Kidney (tissue), 13 donors: ENCODE measurements at regions not wholly inside any gene's neighbourhood (a gene's known extent, or its start where the extent isn't known, plus 50 kb on each side); places are given as distances from the start of the nearest gene placed in this dataset.

Source experiments
- DNase-seq, 5 donors: peaks; one replicate each; pipeline ENCODE4 v3.0.0-alpha.2; 2013 to 2020
- FAIRE-seq: peaks from 2 replicates; lab custom pipeline; 2012; peaks lifted over from hg19 to GRCh38; lab: Jason Lieb, UNC
- H3K27ac ChIP-seq, 2 donors: one replicate each; pipeline ENCODE4 v1.7.0; 2013; ENCODE audit warnings: low read depth in 2 of 2, low read length in 2 of 2, inconsistent platforms in 1 of 2
- H3K27me3 ChIP-seq: one replicate; pipeline ENCODE4 v1.7.1; 2013; ENCODE audit warnings: low read length, inconsistent platforms; ENCODE audit not compliant: control insufficient read depth, insufficient read depth
- H3K36me3 ChIP-seq, 3 donors: one replicate each; pipeline versions ENCODE4 v1.7.0 to v1.7.1; 2013; ENCODE audit warnings: low read length in 3 of 3, control low read depth in 1 of 3, inconsistent platforms in 1 of 3; ENCODE audit not compliant: insufficient read depth in 3 of 3, control insufficient read depth in 2 of 3
- H3K4me1 ChIP-seq, 3 donors: one replicate each; pipeline versions ENCODE4 v1.7.0 to v1.7.1; 2013; ENCODE audit warnings: low read length in 3 of 3, inconsistent platforms in 1 of 3, low read depth in 1 of 3; ENCODE audit not compliant: control insufficient read depth in 2 of 3, insufficient read depth in 2 of 3
- H3K4me3 ChIP-seq, 3 donors: one replicate each; pipeline versions ENCODE4 v1.7.0 to v1.8.1; 2013; ENCODE audit warnings: low read length in 3 of 3, control low read depth in 1 of 3, inconsistent platforms in 1 of 3
- H3K9ac ChIP-seq, 3 donors: one replicate each; pipeline versions ENCODE4 v1.7.0 to v1.7.1; 2013; ENCODE audit warnings: low read length in 3 of 3, control low read depth in 1 of 3, inconsistent platforms in 1 of 3
- H3K9me3 ChIP-seq, 3 donors: one replicate each; pipeline versions ENCODE4 v1.7.0 to v1.7.1; 2013; ENCODE audit warnings: low read length in 3 of 3, control low read depth in 1 of 3, inconsistent platforms in 1 of 3; ENCODE audit not compliant: control insufficient read depth in 2 of 3, insufficient read depth in 1 of 3
- intact Hi-C: fragments of 100-400 bp; cut with DNase I; formaldehyde crosslinking; loops from one replicate; pipeline ENCODE4 v1.11.1; 2022
- TF ChIP-seq, protein P1 (sequence below): IDR thresholded peaks from 3 replicates; pipeline ENCODE4 v1.5.1; 2012; ENCODE audit warnings: mild to moderate bottlenecking, moderate library complexity, borderline replicate concordance; ENCODE audit not compliant: insufficient read depth; ENCODE audit errors: extremely low read depth
- donor health status: control.
- donor health status: control.
- donor health status: control.
- donor health status: control.
- donor health status: control.
- donor health status: DM: yes; HTN: yes; CAD: no.
- donor health status: Normal renal cell carcinoma (clear cell type).

DNA sequence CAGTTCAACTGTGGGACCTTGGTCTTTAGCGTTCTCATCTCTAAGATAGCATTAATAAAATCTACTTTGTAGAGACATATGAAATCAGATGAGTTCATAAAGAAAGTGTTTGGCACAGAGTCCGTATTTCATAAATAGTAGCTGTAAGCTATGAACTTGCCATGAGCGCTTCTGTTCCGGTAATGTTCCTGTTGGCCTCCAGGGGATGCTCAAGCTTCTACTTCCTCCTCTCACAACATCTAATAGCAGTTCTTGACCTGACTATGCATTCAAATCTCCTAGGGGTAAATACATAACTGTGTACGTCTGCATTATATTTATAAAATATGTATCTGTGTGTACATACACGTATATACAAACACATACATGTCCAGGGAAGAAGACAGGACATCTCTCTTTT, 288.2 kb upstream of the TMPO start:
- no peak overlapping the region for H3K27ac ChIP-seq
- H3K9me3 ChIP-seq, result no peaks in the 10 kb centered on the region
- intact Hi-C loops, result no loop called here
- no peak overlapping the region for H3K9ac ChIP-seq
- no peak overlapping the region for H3K4me3 ChIP-seq
- no peaks in the 10 kb centered on the region for H3K27me3 ChIP-seq
- TF ChIP-seq, protein P1, sequence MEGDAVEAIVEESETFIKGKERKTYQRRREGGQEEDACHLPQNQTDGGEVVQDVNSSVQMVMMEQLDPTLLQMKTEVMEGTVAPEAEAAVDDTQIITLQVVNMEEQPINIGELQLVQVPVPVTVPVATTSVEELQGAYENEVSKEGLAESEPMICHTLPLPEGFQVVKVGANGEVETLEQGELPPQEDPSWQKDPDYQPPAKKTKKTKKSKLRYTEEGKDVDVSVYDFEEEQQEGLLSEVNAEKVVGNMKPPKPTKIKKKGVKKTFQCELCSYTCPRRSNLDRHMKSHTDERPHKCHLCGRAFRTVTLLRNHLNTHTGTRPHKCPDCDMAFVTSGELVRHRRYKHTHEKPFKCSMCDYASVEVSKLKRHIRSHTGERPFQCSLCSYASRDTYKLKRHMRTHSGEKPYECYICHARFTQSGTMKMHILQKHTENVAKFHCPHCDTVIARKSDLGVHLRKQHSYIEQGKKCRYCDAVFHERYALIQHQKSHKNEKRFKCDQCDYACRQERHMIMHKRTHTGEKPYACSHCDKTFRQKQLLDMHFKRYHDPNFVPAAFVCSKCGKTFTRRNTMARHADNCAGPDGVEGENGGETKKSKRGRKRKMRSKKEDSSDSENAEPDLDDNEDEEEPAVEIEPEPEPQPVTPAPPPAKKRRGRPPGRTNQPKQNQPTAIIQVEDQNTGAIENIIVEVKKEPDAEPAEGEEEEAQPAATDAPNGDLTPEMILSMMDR, result peak; percentile 18
- peaks cover 0 to 4% (median 0%) of the 10 kb centered on the region in 3 donors for H3K4me1 ChIP-seq
- FAIRE-seq, result no peak
- H3K36me3 ChIP-seq, result no peaks in the 10 kb centered on the region
- no peak for DNase-seq

DNA sequence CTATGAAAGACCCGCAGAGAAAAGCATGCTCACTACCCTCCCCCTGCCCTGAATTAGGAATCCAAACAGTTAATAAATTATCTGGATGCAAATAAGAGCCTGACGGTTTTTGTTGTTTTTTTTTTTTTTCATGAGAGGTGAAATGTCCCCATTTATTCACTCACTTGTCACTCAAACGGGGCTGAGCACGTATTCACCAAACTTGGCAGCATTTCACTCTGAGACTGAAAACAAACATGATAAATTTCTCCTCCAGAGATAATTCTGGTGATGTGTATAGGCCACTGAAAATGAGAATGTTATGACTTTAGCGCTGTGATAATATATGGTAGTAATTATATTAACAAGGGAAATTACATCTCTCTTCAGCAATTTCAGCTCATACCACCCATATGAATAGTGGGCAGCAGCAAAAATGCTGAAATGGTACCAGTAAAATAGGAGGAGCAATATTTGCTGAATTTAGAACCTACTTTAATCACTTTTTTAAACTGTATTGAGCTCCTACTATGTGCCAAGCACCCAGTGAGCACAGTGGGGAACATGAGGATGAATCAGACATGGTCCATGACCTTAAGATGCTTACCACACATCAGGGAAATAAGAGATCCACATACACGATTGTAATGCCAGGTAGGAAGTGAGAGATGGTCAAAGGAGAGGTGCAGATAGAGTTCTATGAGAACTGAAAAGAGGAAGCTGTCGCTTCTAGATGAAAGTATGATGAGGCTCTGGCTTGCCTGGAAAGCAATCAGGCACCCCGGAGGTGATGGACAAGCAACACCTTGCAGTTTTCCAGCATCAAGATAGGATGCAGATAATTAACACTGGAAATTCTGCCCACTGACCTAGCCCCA, 286.5 kb upstream of the TMPO start:
- Histone ChIP-seq H3K9ac (no peak overlapping the region), H3K4me1 (peaks cover 0 to 4% (median 0%) of the 10 kb centered on the region in 3 donors), H3K27me3 (no peaks in the 10 kb centered on the region), H3K27ac (no peak overlapping the region), H3K36me3 (no peaks in the 10 kb centered on the region), H3K9me3 (no peaks in the 10 kb centered on the region), H3K4me3 (no peak overlapping the region)
- DNase-seq (peak in 1 of 5 donors; percentile 18), FAIRE-seq (no peak)
- intact Hi-C loops, result no loop called here
- TF ChIP-seq, protein P1, result no peak

DNA sequence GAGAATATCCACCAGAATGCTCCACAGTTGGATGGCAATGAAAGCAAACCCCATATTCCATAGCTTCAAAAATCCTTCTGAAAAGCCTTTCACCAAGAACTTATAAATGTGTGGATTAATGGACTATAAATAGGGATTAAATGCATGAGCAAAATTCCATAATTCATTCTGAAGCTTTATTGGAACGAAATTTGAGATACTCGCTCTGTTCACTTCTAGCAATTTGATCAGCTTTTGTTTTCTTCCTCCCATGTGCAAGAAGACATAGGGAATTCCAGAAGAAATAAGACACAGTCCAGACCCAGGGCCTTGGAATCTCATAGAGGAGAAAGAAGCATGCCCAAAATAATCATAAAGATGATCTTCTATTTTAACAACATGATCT, 285.9 kb upstream of the TMPO start:
- H3K36me3 ChIP-seq, result no peaks in the 10 kb centered on the region
- FAIRE-seq, result no peak

More for the DNA sequence above, 285.9 kb upstream of the TMPO start:
- TF ChIP-seq, protein P1, result no peak
- Histone ChIP-seq H3K9ac (no peak overlapping the region), H3K27me3 (no peaks in the 10 kb centered on the region), H3K27ac (no peak overlapping the region), H3K4me3 (no peak overlapping the region), H3K9me3 (no peaks in the 10 kb centered on the region), H3K4me1 (peaks cover 0 to 4% (median 0%) of the 10 kb centered on the region in 3 donors)
- intact Hi-C loops, result no loop called here
- no peak for DNase-seq
